GM04504 (cell line): ENCODE measurements at regions not wholly inside any gene's neighbourhood (a gene's known extent, or its start where the extent isn't known, plus 50 kb on each side); places are given as distances from the start of the nearest gene placed in this dataset.

Source experiments
- DNase-seq: peaks from one replicate; pipeline ENCODE4 v3.0.0-alpha.2; 2012; ENCODE audit warnings: low read depth

DNA sequence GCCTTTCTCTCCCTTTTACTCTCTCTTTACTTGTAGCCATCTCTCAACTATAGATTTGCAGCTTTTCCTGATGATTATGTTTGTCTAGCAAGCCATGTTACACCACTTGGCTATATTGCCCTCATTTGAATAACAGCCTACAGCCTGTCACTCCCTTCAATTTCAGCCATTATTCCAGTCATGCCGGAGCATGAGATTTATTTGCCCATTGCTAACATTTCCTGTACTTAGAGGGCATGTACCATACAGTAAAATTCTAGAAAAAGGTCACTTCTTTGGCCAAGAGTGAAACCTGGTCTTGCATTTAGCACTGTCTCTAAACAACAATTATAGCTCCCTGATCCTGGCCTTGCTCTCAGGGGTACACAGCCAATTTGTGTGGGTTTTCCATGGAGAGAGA lies 221.7 kb upstream of the TMC3 start:
- DNase-seq = no peak

- no peak for DNase-seq
Measured at GRCh38 chr15:81589671-81590070, 215.7 kb upstream of the TMC3 start.

DNA sequence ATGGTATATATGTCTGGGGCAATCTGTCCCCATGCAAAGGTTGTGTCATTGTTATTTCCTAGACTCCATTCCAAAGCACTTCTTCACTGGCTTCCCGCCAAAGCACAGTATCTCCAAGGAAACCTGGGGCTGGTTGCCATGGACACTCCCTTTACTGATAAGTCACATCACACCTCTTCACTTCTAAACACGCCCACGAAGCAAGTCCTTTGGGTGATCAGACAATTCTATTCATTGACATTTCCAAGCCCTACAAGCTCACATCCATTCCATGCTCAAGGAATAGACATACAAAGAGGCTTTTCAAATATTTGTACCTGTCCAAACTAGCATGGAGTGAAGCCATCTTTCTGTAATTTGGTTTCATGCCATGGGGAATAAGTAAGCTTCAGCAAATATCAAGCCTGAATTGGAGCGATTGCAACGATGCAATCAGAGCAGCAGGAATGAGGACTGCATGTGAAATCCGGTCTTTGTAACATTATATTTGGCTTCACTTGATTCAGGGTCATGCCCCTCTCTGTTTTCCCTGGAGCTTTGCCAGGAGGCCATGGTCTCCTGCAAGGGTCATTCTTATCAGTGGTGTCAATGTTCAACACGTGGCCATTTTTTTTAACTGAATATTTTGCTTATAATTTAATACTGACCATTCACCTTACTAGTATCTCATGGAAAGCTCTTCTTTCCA lies 201.6 kb upstream of the TMC3 start:
- no peak for DNase-seq

GRCh38 chr15:81573098-81573746 lies 199.2 kb upstream of the TMC3 start:
- no peak for DNase-seq

GRCh38 chr15:81572190-81572589 lies 198.2 kb upstream of the TMC3 start:
- no peak for DNase-seq

DNA sequence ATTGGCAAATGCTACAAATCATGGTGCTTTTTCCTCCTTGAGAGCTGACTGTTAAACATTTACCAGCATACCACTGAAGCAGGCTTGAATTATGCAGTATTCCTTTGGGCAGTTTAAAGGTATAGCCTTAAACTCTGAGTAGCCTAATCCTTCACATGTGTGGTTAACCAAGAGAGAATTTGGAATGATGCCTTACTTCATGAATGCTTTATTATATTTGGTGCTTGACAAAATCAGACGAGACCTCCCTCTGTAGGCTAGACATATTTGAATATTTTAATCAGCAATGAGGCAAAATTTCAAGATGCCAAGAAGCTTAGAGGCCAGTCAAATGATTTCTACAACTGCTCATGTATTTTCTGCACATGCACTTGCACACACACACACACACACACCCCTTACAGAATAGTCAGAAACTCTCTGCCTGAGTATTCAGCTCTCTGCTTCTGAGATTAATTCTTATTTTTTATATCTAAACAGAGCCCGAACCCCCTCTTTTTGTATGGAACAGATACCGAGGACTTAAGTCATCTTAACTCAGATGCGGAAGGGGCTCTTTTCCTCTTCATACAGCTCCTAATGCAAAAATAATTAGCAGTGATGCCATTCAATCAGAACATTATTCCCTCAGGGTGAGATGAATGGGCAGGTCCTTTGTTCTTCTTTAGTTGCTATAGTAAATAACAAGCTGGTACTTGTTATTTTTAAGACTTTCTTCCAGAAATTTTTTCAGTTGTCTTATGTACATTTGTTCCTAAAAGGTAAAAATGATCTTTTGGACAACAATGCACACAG lies 195.5 kb upstream of the TMC3 start:
- DNase-seq = no peak

DNA sequence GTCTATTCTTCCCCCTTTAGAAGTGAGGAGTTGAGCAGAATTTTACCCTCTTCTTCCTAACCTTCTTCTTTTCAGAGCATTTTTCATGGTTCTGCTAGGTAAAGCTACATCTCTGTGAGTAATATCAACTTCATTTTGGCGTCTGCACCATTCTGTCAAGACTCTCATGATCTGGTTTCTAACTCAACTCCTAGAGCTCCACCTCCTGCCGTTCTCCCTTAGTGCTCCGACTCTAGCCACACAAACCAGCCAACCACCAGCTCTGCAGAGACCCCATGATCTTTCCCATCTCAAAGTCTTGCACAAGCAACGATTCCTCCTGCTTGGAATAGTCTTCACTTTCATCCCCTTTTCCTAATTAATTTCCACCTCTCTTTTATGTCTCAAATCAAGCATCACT lies 193.9 kb upstream of the TMC3 start:
- no peak for DNase-seq

- DNase-seq = no peak
Measured at GRCh38 chr15:81562986-81563385, 189.0 kb upstream of the TMC3 start.

DNA sequence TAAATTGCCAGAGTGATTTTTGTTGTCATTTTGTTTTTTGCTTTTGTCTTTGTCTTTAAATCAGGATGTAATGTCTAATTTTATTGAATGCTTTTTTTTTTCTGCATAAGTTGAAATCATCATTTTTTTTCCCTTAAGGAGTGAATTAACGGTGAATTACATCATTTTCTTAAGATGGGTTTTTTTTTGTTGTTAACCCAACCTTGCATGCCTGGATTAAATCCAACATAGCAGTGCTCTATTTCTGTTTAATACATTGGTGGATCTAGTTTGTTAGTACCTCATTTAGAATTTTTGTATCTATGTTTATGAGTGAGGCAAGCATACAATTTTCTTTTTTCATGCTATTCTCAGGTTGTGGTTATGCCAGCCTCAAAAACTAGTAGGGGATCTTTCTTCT lies 186.4 kb upstream of the TMC3 start:
- no peak for DNase-seq

DNA sequence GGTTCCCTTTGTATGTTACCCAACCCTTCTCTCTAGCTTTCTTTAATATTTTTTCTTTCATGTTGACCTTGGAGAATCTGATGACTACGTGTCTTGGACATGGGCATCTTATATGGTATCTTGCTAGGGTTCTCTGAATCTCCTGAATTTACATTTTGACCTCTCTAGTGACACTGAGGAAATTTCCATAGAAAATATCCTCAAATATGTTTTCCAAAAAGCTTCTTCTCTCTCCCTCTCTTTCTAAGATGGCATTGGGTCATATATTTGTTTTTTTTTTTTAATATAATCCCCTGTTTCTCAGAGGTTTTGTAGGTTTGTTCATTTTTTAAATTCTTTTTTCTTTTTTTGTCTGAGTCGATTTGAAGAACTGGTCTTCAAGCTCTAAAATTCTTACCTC lies 184.0 kb upstream of the TMC3 start:
- DNase-seq = no peak

GRCh38 chr15:81555346-81555745 lies 181.3 kb upstream of the TMC3 start:
- DNase-seq = no peak

DNA sequence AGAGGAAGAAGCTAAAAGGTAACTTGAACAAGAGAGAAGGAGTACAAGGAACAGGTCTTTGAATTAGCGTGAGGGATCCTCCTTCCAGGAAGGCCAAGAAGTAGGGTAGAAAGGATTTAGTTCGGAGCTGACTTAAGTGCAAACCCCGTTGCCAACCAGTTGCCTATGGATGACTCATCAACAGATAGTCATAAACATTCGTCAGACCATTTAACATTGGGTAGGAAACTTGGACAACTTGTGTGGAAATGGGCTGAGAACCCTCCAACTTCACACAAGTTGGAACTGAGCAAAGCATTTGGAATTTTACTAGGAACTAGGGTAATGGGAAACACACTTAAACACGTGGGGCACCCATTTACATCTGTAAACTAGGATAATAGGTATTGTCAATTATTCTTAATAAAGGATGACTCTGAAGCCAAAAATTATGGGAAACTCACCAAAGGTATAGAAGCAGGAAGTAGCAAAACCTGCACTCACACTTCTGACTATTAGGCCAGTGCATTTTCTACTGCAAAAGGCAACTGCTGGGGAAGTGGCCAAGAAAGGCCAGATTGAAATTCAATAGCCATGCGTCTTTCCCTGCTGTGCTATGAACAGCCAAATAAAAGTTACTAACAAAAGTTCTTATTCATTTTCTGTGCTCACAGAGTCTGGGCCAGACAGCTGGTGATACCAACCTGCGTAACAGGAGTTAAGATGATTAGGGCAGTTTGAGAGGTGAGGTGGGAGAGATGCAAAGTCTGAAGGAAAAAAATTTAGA lies 174.5 kb upstream of the TMC3 start:
- DNase-seq = no peak

DNA sequence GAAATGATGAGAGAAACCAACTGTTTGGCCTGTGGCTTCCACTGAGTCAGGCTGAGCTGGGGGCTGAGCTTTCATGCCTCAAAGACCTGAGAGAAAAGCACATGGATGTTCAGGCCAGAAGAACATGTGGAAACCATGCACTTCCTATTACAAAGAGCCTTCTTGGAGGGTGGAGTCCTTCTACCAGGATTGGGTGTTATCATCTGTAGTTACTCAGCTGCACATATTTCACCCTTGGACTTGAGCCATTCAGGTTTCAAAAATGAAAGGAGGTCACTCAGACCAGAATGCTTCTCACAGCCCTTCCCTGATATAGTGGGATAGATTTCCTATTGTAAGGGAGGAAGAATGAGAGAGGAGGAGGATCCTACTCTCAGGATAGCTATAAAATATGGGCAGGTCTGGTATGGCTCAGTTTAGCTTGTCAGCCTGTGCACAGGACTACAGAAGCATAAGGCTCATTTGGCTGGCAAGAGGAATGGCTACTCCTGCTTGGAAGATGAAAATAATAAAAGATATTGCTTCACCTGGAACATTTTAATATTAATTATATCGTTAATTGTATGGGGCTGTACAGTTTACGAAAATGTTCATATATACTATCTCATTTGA lies 173.6 kb upstream of the TMC3 start:
- DNase-seq = no peak

- no peak for DNase-seq
Measured at GRCh38 chr15:81544385-81544784, 170.4 kb upstream of the TMC3 start.

- no peak for DNase-seq
Measured at GRCh38 chr15:81540909-81541308, 166.9 kb upstream of the TMC3 start.

- no peak for DNase-seq
Measured at GRCh38 chr15:81536356-81536755, 162.3 kb upstream of the TMC3 start.

GRCh38 chr15:81534124-81534523 lies 160.1 kb upstream of the TMC3 start:
- DNase-seq = no peak

DNA sequence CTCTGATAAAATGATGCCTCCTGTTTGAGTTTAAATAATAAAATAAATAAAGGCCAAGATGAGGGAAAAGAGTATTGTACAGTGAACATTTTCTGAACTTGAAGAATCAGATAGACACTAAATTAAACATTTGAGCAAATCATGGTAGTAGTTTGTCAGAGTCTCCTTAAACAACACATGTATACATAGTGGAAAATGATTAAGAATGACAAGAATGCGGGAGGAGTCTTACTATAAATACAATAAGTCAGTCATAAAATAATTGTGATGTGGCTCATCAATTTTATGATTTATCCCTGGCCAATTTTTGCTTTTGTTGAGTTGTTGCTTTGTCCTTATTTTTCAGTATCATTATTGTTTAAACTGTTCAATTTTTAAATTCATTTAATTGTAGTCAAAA lies 158.0 kb upstream of the TMC3 start:
- no peak for DNase-seq

- no peak for DNase-seq
Measured at GRCh38 chr15:81531109-81531592, 157.1 kb upstream of the TMC3 start.

- DNase-seq = no peak
Measured at GRCh38 chr15:81530271-81530691, 156.3 kb upstream of the TMC3 start.

GRCh38 chr15:81529481-81529880 lies 155.5 kb upstream of the TMC3 start:
- DNase-seq = no peak

- DNase-seq = no peak
Measured at GRCh38 chr15:81526029-81526428, 152.0 kb upstream of the TMC3 start.
